IPS-20b (cell line): ENCODE measurements at regions not wholly inside any gene's neighbourhood (a gene's known extent, or its start where the extent isn't known, plus 50 kb on each side); places are given as distances from the start of the nearest gene placed in this dataset.

Experiments
- H3K27ac ChIP-seq: one replicate; pipeline ENCODE4 v1.5.1; 2013; ENCODE audit warnings: low read length
- H3K27me3 ChIP-seq: 2 replicates; pipeline ENCODE4 v1.6.1; 2013; ENCODE audit warnings: mild to moderate bottlenecking, low read length, inconsistent platforms; ENCODE audit not compliant: insufficient read depth
- H3K36me3 ChIP-seq: 2 replicates; pipeline ENCODE4 v1.6.1; 2013; ENCODE audit warnings: low read depth, mild to moderate bottlenecking, inconsistent platforms, low read length, moderate library complexity; ENCODE audit not compliant: insufficient read depth
- H3K4me1 ChIP-seq: 2 replicates; pipeline ENCODE4 v1.6.1; 2013; ENCODE audit warnings: mild to moderate bottlenecking, control low read depth, inconsistent platforms, low read length, moderate library complexity; ENCODE audit not compliant: insufficient read depth
- H3K4me3 ChIP-seq: 2 replicates; pipeline ENCODE4 v1.5.1; 2013; ENCODE audit warnings: mild to moderate bottlenecking, low read length, inconsistent platforms
- H3K9ac ChIP-seq: 2 replicates; pipeline ENCODE4 v1.6.1; 2013; ENCODE audit warnings: low read depth, mild to moderate bottlenecking, inconsistent platforms, low read length, moderate library complexity
- H3K9me3 ChIP-seq: 2 replicates; pipeline ENCODE4 v1.6.1; 2013; ENCODE audit warnings: mild to moderate bottlenecking, low read depth, low read length, inconsistent platforms; ENCODE audit not compliant: insufficient read depth

DNA sequence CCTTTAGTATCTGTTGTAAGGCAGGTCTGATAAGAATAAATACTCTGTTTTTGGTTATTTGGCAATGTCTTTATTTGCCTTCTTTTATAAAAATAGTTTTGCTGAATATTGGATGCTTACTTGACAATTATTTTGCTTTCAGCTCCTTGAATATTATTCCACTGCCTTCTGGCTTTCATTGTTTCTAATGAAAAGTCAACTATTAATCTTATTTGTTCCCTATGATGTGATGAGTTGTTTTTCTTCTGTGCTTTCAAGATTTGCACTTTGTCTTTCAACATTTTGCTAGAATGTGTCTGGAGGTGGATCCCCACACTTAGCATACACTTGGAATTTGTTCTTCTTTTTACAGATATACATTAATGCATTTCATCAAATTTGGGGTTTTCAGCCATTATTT is 203.8 kb upstream of the PTPRZ1 start:
- Histone ChIP-seq H3K4me1 (peaks cover 4% of the 10 kb centered on the region), H3K4me3 (no peak overlapping the region), H3K27ac (no peak overlapping the region), H3K9me3 (no peaks in the 10 kb centered on the region; the same call in 1 of the 2 replicates), H3K36me3 (no peaks in the 10 kb centered on the region), H3K27me3 (no peaks in the 10 kb centered on the region), H3K9ac (no peak overlapping the region)

DNA sequence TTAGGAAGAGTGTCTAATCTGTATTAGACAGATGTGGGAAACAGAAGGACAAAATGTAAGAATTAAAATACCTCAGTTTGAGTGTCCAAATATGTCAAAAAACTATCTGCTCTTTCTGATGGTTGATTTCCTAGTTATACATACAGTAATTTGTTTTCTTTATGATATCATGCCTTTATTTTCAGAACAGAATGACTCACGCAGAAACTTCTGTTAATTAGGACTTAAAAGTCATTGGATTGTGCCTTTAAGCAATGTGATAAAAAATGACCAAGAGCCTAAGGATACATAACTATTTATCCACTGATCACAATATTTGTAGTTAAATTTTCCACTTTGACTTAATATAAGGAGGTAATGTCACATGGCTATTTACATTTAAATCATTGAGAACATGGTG is 206.7 kb upstream of the PTPRZ1 start:
- no peaks in the 10 kb centered on the region; the same call in 1 of the 2 replicates for H3K9me3 ChIP-seq
- H3K27ac ChIP-seq = no peak overlapping the region
- peaks cover 4% of the 10 kb centered on the region for H3K4me1 ChIP-seq
- no peak overlapping the region for H3K4me3 ChIP-seq
- H3K9ac ChIP-seq = no peak overlapping the region
- H3K36me3 ChIP-seq = no peaks in the 10 kb centered on the region
- no peaks in the 10 kb centered on the region for H3K27me3 ChIP-seq

DNA sequence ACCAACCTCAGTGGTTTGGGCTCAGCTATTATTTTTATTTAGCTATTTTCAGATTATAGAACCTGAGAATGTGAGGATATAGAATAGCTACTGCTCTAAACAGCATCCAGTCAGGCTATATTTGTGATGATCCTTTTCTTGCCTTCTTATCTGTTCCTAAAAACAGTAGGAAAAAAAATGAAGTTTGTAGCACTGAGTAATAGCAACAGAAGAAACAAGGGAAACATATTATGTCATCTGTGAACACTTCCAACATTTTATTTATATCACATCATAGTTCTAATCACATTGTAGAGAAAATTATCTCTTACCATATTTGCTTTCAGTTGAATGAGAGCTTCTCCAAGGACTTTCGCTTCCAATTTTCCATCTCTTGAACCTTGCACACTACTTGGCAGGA is 229.6 kb upstream of the PTPRZ1 start:
- no peak overlapping the region for H3K4me3 ChIP-seq
- no peaks in the 10 kb centered on the region for H3K4me1 ChIP-seq
- H3K36me3 ChIP-seq = no peaks in the 10 kb centered on the region
- H3K27me3 ChIP-seq = no peaks in the 10 kb centered on the region
- H3K27ac ChIP-seq = no peak overlapping the region
- no peaks in the 10 kb centered on the region for H3K9me3 ChIP-seq
- no peak overlapping the region for H3K9ac ChIP-seq

DNA sequence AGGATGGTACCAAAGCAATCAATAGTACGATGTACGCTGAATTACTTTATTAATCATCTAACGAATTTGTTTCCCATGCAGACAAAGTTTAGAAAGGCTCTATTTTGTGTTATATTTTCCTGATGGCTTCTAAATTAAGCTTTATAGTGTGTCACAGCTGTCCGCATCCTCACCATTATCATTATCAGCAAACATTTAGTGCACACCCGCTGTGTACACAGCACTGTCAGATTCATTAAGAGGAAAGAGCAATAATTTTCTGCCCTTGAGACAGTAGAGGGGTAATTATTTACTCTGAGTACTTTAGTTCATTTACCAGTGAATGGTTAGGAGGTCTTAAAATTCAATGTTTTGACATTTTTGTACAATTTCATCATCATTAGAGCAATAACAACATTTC is 233.3 kb upstream of the PTPRZ1 start:
- Histone ChIP-seq H3K4me3 (no peak overlapping the region), H3K9me3 (no peaks in the 10 kb centered on the region), H3K9ac (no peak overlapping the region), H3K36me3 (no peaks in the 10 kb centered on the region), H3K27me3 (no peaks in the 10 kb centered on the region), H3K27ac (no peak overlapping the region), H3K4me1 (0 out of 2 replicates have a peak, but pooled peaks cover under 1% of the 10 kb centered on the region)

- H3K9ac ChIP-seq = no peak overlapping the region
- H3K27me3 ChIP-seq = no peaks in the 10 kb centered on the region
- no peaks in the 10 kb centered on the region for H3K9me3 ChIP-seq
- H3K27ac ChIP-seq = no peak overlapping the region
- no peak overlapping the region for H3K4me3 ChIP-seq
- H3K4me1 ChIP-seq = peaks cover 11% of the 10 kb centered on the region; the same call in 1 of the 2 replicates
- no peaks in the 10 kb centered on the region for H3K36me3 ChIP-seq
Observed at GRCh38 chr7:121638286-121638685, 234.7 kb upstream of the PTPRZ1 start.

GRCh38 chr7:121634356-121634755 is 238.2 kb upstream of the FAM3C start:
- H3K9ac ChIP-seq = no peak overlapping the region
- H3K4me1 ChIP-seq = peaks cover 13% of the 10 kb centered on the region
- H3K27me3 ChIP-seq = no peaks in the 10 kb centered on the region
- H3K4me3 ChIP-seq = no peak overlapping the region
- no peak overlapping the region for H3K27ac ChIP-seq
- H3K9me3 ChIP-seq = no peaks in the 10 kb centered on the region
- H3K36me3 ChIP-seq = no peaks in the 10 kb centered on the region

DNA sequence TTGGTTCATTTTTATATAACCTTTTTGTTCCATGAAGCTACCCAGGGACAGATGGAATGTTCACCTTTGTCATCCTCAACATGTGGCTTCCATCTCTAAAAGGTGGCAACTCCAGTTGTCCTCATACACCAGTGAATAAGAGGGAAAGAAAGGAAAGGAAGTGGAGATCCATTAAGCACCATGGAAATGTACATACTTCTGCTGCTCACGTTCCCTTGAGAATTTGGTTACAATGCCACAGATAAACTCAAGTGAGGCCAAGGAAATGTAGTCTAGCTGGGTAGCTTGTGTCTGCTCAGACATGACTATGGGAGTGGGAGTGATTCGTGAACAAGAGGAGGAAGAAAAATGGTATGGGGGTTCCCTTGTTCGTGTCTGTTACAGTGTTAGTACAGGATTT is 237.1 kb upstream of the FAM3C start:
- Histone ChIP-seq H3K27me3 (no peaks in the 10 kb centered on the region), H3K27ac (no peak overlapping the region), H3K4me3 (no peak overlapping the region), H3K4me1 (peaks cover 13% of the 10 kb centered on the region), H3K9ac (no peak overlapping the region), H3K36me3 (no peaks in the 10 kb centered on the region), H3K9me3 (no peaks in the 10 kb centered on the region)

DNA sequence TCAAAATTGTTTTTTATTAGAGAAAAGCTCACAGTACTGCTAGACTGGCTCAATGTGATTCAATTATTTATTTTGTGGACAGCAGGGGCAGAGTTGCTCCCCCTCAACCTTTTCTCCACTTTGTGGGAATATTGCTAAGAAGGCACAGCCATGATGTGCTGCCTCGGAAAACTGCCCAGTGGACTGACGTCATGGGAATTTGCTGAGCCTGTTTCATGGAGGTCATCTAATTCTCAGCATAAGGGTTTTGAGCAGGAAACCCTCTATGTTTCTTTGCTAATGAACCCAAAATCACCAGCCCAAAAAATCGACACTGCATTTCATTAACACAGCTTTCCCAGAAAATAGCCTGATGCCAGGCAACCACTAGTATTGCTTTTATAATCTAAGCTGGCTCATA is 228.8 kb upstream of the FAM3C start:
- H3K9me3 ChIP-seq = no peaks in the 10 kb centered on the region
- H3K4me3 ChIP-seq = no peak overlapping the region
- no peak overlapping the region for H3K9ac ChIP-seq
- peaks cover 13% of the 10 kb centered on the region; the same call in 1 of the 2 replicates for H3K4me1 ChIP-seq
- no peaks in the 10 kb centered on the region for H3K27me3 ChIP-seq
- H3K27ac ChIP-seq = no peak overlapping the region
- H3K36me3 ChIP-seq = no peaks in the 10 kb centered on the region

- Histone ChIP-seq H3K4me1 (peaks cover 13% of the 10 kb centered on the region; the same call in 1 of the 2 replicates), H3K9ac (no peak overlapping the region), H3K27ac (no peak overlapping the region), H3K4me3 (no peak overlapping the region), H3K27me3 (no peaks in the 10 kb centered on the region), H3K36me3 (no peaks in the 10 kb centered on the region), H3K9me3 (no peaks in the 10 kb centered on the region)
Observed at GRCh38 chr7:121623130-121623872, 227.2 kb upstream of the FAM3C start.

DNA sequence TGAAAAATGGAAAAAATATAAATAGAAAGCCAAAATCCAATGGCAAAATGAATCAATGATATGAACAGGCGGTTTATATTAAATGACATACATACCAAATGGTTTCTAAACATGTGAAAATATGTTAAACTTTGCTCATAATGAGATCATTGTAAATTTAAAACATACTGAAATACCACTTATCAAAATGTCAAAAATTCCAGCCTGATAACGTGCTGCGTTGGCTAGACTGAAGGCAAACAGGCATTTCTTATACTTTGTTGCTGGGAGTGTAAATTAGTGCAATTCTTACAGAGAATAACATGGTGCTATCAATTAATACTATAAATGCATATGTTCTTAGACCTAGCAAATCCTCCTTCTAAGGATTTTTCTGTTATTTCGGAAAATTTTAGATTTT is 225.8 kb upstream of the FAM3C start:
- Histone ChIP-seq H3K36me3 (no peaks in the 10 kb centered on the region), H3K9ac (peak overlapping the region; percentile 29; the same call in 1 of the 2 replicates), H3K27ac (no peak overlapping the region), H3K4me3 (peak overlapping the region; percentile 57; the same call in 1 of the 2 replicates), H3K27me3 (no peaks in the 10 kb centered on the region), H3K9me3 (peaks cover 7% of the 10 kb centered on the region), H3K4me1 (peaks cover 13% of the 10 kb centered on the region; the same call in 1 of the 2 replicates)

- Histone ChIP-seq H3K27ac (peak overlapping the region; percentile 4), H3K9me3 (peaks cover 10% of the 10 kb centered on the region), H3K36me3 (no peaks in the 10 kb centered on the region), H3K4me1 (peaks cover 13% of the 10 kb centered on the region; the same call in 1 of the 2 replicates), H3K9ac (peak overlapping the region; percentile 64; the same call in 1 of the 2 replicates), H3K27me3 (no peaks in the 10 kb centered on the region), H3K4me3 (peak overlapping the region; percentile 57; the same call in 1 of the 2 replicates)
Observed at GRCh38 chr7:121620953-121621606, 225.0 kb upstream of the FAM3C start.

DNA sequence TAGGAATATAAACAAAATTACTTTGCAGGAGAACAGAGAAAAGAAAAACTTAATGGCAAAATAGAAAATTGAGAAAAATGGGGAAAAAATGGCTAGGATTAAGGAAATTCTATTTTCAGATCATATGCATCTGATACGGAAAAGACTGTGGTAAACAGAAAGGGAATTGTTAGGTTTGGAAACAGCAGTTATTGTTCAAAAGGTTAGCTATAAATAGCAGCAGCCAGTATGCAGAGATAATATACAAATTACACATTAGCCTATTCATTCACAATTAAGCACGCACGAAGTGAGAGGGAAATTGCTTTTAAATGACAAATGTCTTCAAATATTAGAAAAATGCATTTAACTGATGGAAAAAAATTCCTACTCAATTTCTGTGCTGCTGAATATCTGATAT is 224.1 kb upstream of the FAM3C start:
- peaks cover 10% of the 10 kb centered on the region for H3K9me3 ChIP-seq
- no peaks in the 10 kb centered on the region for H3K36me3 ChIP-seq
- no peak overlapping the region for H3K27ac ChIP-seq
- no peak overlapping the region for H3K4me3 ChIP-seq
- H3K27me3 ChIP-seq = no peaks in the 10 kb centered on the region
- no peak overlapping the region for H3K9ac ChIP-seq
- peaks cover 13% of the 10 kb centered on the region; the same call in 1 of the 2 replicates for H3K4me1 ChIP-seq
